Muscle layer of duodenum (tissue), 2 donors: ENCODE measurements at regions not wholly inside any gene's neighbourhood (a gene's known extent, or its start where the extent isn't known, plus 50 kb on each side); places are given as distances from the start of the nearest gene placed in this dataset.

ENCODE experiments used
- H3K27ac ChIP-seq: one replicate; pipeline ENCODE4 v1.7.0; 2013; ENCODE audit warnings: mild to moderate bottlenecking, low read length
- H3K27me3 ChIP-seq: one replicate; pipeline ENCODE4 v1.7.0; 2013; ENCODE audit warnings: low read depth, mild to moderate bottlenecking, control low read depth, low read length
- H3K36me3 ChIP-seq, 2 donors: one replicate each; pipeline ENCODE4 v1.7.0; 2013; ENCODE audit warnings: low read length in 2 of 2, control low read depth in 1 of 2, mild to moderate bottlenecking in 1 of 2; ENCODE audit not compliant: insufficient read depth in 2 of 2, control insufficient read depth in 1 of 2
- H3K4me1 ChIP-seq, 2 donors: one replicate each; pipeline ENCODE4 v1.7.0; 2013; ENCODE audit warnings: low read length in 2 of 2, mild to moderate bottlenecking in 2 of 2, control low read depth in 1 of 2, moderate library complexity in 1 of 2; ENCODE audit not compliant: insufficient read depth in 2 of 2, control insufficient read depth in 1 of 2
- H3K4me3 ChIP-seq, 2 donors: one replicate each; pipeline ENCODE4 v1.7.0; 2013; ENCODE audit warnings: low read length in 2 of 2, low read depth in 1 of 2, mild to moderate bottlenecking in 1 of 2
- H3K9me3 ChIP-seq, 2 donors: one replicate each; pipeline ENCODE4 v1.7.0; 2013; ENCODE audit warnings: low read length in 2 of 2, control low read depth in 1 of 2, mild to moderate bottlenecking in 1 of 2; ENCODE audit not compliant: control insufficient read depth in 1 of 2
- donor health status: healthy.

DNA sequence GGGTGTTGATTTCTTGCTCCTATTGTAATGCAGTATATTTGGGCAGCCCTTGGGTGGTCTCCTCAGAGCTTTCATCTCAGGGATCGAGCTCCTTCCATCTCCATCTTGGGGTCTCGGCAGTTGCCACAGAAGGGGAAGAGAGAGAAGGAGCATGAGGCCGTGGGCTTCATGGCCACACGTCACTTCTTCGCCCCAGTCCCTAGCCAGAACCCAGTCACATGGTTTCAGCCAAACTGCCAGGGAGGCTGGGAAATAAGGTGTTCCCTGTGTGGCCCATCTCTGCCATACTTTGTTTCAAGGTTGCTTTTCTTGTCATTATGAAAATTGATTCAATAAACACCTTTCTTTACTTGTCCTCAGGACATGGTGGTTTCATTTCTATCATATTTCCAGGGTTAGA, 68.4 kb upstream of the NKD1 start:
- no peaks in the 10 kb centered on the region for H3K27me3 ChIP-seq
- no peaks in the 10 kb centered on the region for H3K36me3 ChIP-seq
- H3K4me3 ChIP-seq: no peak overlapping the region
- H3K9me3 ChIP-seq: peaks cover under 1 to 3% of the 10 kb centered on the region in 2 donors
- H3K4me1 ChIP-seq: no peaks in the 10 kb centered on the region
- no peak overlapping the region for H3K27ac ChIP-seq

DNA sequence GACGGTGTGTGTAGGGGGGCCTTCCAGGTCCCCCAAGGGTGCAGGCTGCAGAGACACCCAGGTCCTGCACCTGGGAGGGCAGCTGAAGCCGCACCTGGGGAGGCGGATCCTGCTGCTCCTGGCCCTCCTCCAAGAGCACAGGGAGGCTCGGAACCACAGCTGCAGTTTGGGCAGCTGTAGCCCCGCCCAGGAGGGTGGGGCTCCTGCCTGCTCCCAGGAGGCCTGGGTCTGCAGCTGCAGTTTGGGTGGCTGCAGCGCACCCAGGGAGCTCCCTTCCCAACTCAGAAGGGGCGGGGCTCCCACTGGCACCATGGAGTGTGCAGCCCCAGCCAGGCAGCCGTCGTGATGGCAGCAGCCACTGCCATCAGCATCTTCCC, 69.4 kb upstream of the NKD1 start:
- H3K27me3 ChIP-seq: no peaks in the 10 kb centered on the region
- peaks cover 0 to 3% of the 10 kb centered on the region in 2 donors for H3K9me3 ChIP-seq
- no peaks in the 10 kb centered on the region for H3K36me3 ChIP-seq
- H3K4me3 ChIP-seq: no peak overlapping the region
- H3K4me1 ChIP-seq: no peaks in the 10 kb centered on the region
- H3K27ac ChIP-seq: no peak overlapping the region

DNA sequence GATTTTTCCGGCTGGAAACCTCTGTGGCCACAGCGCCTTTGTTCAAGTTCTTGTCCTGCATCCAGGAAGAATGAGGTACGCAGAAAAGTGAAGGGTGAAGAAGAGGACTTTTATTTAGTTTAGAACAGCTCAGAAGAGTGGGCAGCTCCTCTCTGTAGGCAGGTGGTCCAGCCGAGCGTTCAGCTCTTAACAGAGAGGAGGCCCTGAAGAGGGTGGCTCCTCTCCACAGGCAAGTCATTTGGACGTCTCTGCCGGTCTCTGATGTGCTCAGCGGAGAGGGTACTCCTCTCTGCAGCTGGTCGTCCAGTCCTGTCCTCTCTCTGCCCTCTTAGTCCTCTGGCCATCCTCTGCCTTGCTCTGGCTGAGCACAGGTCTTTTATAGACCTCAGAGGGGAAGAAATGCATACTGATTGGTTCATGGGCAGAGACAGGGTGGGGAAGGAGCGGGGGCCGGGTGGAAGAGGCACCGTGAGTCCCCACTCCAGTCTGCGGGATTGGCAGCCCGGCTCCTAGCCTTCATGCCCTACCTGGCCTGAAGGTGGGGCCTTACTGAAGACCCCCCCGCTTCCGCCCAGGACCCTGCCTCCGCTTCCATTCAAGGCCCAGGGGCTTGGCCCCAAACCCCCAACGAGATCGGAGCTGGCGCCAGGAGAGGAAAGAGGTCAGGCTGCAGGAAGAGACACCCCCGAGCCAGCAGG, 70.0 kb upstream of the NKD1 start:
- Histone ChIP-seq H3K27me3 (no peaks in the 10 kb centered on the region), H3K4me1 (no peaks in the 10 kb centered on the region), H3K4me3 (no peak overlapping the region), H3K9me3 (no peaks in the 10 kb centered on the region), H3K27ac (no peak overlapping the region), H3K36me3 (no peaks in the 10 kb centered on the region)

DNA sequence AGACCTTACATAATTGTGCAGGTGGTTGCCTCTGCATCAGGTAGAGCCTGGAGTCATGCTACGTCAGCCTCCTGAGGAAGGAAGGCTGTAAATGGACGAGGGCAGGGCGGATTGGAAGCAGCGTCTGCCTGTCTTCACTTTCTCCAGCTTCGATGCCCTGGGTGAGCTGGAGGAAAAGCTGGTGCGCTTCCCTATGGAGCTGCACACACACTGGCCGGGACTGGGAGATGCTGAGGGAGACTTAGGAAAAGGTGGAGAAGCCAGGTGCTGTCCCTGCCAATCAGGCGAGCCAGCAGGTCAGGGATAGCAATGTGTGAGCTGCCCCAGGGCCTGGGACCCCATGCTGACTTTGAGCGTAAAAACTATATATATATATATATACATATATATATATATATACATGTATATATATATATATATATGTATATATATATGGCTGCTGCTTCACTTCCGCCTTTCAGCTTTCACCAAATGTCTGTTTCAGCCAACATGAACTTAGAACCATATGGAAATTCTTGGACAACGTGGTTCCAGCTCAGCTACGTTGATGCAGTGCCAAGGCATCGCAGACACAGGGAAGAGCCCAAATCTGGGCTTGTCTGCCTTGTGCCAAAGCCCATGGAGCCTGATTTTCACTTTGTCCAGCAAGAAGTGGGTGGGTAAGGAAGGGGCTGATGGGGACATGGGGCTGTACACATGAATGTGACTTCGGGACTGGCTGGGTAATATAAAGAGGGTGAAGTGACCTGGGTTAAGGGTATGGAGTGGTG, 71.5 kb upstream of the NKD1 start:
- Histone ChIP-seq H3K4me3 (no peak overlapping the region), H3K27ac (no peak overlapping the region), H3K9me3 (no peaks in the 10 kb centered on the region), H3K27me3 (no peaks in the 10 kb centered on the region), H3K36me3 (no peaks in the 10 kb centered on the region), H3K4me1 (no peaks in the 10 kb centered on the region)

DNA sequence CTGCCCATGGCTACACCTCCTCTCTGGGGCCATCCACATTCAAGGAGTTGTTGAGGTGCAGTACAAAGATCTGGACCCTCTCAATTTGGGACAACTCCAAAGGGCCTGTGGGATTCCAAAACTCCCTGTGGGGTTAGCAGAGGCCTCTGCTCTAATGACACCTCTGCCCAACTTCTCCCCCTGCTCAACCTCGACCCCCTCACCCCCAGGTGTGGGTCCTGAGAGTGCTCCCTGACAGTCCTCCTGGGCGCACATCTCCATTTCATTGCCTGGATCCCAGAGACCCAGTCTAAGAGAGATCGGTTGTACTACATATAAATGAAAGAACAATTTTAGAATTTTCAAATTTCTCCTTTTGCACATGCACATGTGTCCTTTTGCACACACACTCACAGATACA, 73.0 kb upstream of the NKD1 start:
- Histone ChIP-seq H3K36me3 (no peaks in the 10 kb centered on the region), H3K9me3 (peaks cover 0 to 4% of the 10 kb centered on the region in 2 donors), H3K4me1 (no peaks in the 10 kb centered on the region), H3K27me3 (no peaks in the 10 kb centered on the region), H3K4me3 (no peak overlapping the region), H3K27ac (no peak overlapping the region)

DNA sequence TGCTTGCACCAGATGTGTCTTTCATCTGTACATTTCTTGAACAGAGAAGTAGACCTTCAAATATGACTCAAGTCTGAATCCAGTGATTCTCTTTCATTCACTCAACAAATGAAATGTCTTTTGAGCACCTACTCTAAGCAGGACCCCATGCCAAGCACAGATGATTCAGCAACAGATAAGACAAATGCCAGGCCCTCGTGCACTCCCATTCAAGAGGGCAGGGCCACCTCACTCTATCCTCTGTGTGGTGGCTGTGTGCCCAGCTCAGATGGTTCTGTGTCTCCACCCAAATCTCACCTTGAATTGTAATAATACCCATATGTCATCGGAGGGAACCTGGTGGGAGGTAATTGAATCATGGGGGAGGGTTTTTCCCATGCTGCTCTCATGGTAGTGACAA, 74.1 kb upstream of the NKD1 start:
- Histone ChIP-seq H3K36me3 (no peaks in the 10 kb centered on the region), H3K4me1 (no peaks in the 10 kb centered on the region), H3K9me3 (peaks cover 0 to 4% of the 10 kb centered on the region in 2 donors), H3K27ac (no peak overlapping the region), H3K4me3 (no peak overlapping the region), H3K27me3 (peaks cover 4% of the 10 kb centered on the region)

DNA sequence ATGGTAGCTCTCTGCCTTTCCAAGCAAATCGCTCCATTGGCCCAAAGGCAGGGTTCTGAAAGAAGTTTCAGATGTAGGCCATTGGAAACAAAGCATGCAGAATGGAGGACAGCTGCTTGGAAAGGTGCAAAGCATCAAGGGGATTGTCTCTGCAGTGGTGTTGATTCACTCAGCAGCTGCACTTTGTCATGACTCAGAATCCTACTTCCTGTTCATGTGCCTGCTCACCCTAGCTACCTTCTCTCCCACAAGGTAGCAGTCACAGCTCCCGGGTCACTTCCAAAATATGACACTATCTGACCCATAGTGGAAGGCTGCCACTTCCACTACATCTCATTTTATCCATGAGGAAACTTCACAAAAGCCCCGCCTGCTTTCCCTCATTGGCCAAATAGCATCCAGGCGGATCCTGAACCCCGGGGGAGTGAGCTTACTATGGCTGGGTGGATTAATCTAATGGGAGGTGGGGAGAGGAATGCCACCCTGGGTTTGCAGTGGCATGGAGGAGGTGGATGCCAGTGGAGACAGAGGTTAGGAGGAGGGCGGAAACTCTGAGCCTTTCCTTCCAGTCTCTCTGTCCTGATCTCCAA, 74.7 kb upstream of the NKD1 start:
- peaks cover 0 to 4% of the 10 kb centered on the region in 2 donors for H3K9me3 ChIP-seq
- no peaks in the 10 kb centered on the region for H3K4me1 ChIP-seq
- no peak overlapping the region for H3K27ac ChIP-seq
- H3K27me3 ChIP-seq: peaks cover 11% of the 10 kb centered on the region
- no peak overlapping the region for H3K4me3 ChIP-seq
- H3K36me3 ChIP-seq: no peaks in the 10 kb centered on the region

DNA sequence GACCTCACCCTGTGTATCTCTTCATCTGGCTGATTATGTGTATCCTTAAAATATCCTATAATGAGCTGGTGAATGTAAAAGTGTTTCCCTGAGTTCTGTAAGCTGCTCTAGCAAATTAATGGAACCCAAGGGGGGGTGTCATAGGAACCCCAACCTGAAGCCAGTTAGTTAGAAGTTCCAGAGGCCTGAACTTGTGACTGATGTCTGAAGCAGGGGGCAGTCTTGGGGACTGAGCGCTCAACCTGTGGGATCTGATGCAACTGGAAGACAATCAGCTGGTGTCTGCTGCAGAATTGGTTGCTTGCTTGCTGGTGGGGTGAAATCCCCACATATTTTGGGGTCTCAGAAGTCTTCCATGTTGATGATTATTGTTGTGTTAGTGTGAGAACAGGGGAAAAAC, 75.7 kb upstream of the NKD1 start:
- Histone ChIP-seq H3K36me3 (no peaks in the 10 kb centered on the region), H3K4me1 (no peaks in the 10 kb centered on the region), H3K27me3 (peaks cover 12% of the 10 kb centered on the region), H3K4me3 (no peak overlapping the region), H3K27ac (no peak overlapping the region), H3K9me3 (peaks cover 0 to 4% of the 10 kb centered on the region in 2 donors)

DNA sequence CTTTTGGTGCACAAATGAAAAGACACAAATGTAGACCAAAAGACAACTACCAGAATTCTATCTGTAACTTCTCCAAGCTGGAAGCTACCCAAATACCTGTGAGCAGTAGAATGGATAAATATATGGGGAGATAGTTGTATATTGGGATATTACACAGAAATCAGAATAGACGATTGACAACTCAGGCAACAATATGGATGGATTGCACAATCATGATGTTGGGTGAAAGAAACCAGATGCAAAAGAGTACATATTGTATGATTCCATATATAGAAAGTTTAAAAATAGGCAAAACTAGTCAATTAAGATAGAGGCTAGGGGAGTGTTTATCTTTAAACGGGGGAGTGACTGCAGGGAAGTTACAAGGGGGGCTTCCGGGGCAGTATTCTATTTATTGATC, 77.5 kb upstream of the NKD1 start:
- peaks cover 12% of the 10 kb centered on the region for H3K27me3 ChIP-seq
- H3K4me1 ChIP-seq: no peaks in the 10 kb centered on the region
- H3K36me3 ChIP-seq: no peaks in the 10 kb centered on the region
- H3K9me3 ChIP-seq: peaks cover 0 to 4% of the 10 kb centered on the region in 2 donors
- no peak overlapping the region for H3K4me3 ChIP-seq
- H3K27ac ChIP-seq: no peak overlapping the region

DNA sequence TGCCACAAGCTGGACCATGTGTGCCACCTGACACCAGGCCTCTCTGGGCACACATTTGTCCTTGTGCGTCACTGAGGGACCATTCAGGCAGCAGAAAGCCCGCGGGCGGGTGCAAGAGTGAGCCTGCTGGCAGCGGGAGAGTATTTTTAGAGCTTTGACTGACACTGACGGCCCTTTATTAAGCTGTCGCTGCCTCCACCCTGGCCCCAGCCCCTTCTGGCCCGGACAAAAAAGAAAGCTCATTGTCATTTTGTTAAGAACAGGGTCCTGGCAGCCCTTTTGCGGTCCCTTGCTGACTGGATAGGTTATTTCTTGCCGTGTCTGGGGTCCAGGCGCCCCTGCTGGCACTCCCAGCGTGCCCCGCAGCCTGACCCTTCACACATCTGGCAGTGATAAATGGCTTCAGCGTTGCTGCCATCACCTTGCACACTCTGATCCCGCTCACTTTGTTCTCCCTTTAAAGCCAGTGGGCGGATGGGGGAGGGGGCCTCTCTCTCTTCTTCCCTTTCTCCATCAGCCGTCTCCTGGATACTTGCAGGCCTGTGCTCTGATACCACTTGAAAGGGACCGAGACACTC, 78.4 kb upstream of the NKD1 start:
- no peak overlapping the region for H3K27ac ChIP-seq
- peaks cover 12% of the 10 kb centered on the region for H3K27me3 ChIP-seq
- H3K4me3 ChIP-seq: no peak overlapping the region

DNA sequence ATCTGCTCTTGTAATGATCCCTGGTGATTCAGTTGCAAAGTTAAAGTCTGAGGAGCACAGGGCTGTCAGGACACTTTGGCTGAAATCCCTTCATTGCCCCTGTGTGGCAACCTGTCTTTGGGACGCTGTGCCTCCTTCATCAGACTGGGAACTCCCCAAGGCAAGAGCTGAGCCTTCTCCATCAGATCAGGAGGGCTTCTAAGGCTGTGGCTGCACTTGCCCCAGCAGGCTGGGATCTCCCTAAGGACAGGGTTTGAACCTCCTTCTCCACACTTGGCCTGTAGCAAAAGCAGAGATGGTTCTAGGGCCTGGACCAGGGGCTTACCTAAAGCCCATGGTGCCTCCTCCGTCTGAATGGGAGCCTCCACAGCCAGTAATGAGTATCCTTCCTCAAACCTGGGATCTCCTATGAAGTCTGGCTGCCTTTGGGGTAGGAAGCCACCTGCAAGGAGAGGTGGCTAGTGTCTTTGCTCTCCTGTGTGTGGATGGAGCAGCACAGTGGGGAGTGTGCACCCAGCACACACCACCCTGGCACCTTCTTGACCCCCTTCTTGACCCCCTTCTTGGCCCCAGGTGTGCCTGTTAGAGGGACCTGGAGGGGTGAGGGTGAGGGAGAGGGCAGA, 79.0 kb upstream of the NKD1 start:
- Histone ChIP-seq H3K4me1 (no peaks in the 10 kb centered on the region), H3K36me3 (no peaks in the 10 kb centered on the region), H3K4me3 (no peak overlapping the region), H3K27ac (no peak overlapping the region), H3K9me3 (peaks cover 0 to 4% of the 10 kb centered on the region in 2 donors), H3K27me3 (peaks cover 12% of the 10 kb centered on the region)

More for the DNA sequence above, 78.4 kb upstream of the NKD1 start:
- peaks cover 0 to 4% of the 10 kb centered on the region in 2 donors for H3K9me3 ChIP-seq
- no peaks in the 10 kb centered on the region for H3K4me1 ChIP-seq
- no peaks in the 10 kb centered on the region for H3K36me3 ChIP-seq
